Skeletal muscle satellite cell (primary cell): ENCODE measurements at regions not wholly inside any gene's neighbourhood (a gene's known extent, or its start where the extent isn't known, plus 50 kb on each side); places are given as distances from the start of the nearest gene placed in this dataset.

ENCODE experiments used
- H3K27me3 ChIP-seq: 2 replicates; pipeline ENCODE4 v1.7.0; 2013; ENCODE audit warnings: low read length; ENCODE audit not compliant: control insufficient read depth, insufficient read depth
- H3K36me3 ChIP-seq: 2 replicates; pipeline ENCODE4 v1.7.0; 2013; ENCODE audit warnings: mild to moderate bottlenecking, control low read depth, low read length; ENCODE audit not compliant: insufficient read depth
- H3K4me1 ChIP-seq: 2 replicates; pipeline ENCODE4 v1.7.0; 2013; ENCODE audit warnings: low read length; ENCODE audit not compliant: control insufficient read depth, insufficient read depth
- H3K4me2 ChIP-seq: 2 replicates; pipeline ENCODE4 v1.7.0; 2013; ENCODE audit warnings: mild to moderate bottlenecking, low read length
- H3K4me3 ChIP-seq: 2 replicates; pipeline ENCODE4 v1.7.0; 2013; ENCODE audit warnings: low read length
- H3K9ac ChIP-seq: 2 replicates; pipeline ENCODE4 v1.7.0; 2013; ENCODE audit warnings: mild to moderate bottlenecking, low read depth, low read length, moderate library complexity
- H3K9me3 ChIP-seq: replicated peaks from 2 replicates; pipeline ENCODE4 v1.7.0; 2013; ENCODE audit warnings: mild to moderate bottlenecking, control low read depth, low read length

GRCh38 chr6:145347216-145347615, 388.1 kb downstream of the EPM2A start:
- Histone ChIP-seq H3K9me3 (no peaks in the 10 kb centered on the region), H3K9ac (no peak overlapping the region), H3K4me1 (no peaks in the 10 kb centered on the region), H3K27me3 (no peaks in the 10 kb centered on the region), H3K36me3 (no peaks in the 10 kb centered on the region), H3K4me3 (no peak overlapping the region), H3K4me2 (no peak overlapping the region)

DNA sequence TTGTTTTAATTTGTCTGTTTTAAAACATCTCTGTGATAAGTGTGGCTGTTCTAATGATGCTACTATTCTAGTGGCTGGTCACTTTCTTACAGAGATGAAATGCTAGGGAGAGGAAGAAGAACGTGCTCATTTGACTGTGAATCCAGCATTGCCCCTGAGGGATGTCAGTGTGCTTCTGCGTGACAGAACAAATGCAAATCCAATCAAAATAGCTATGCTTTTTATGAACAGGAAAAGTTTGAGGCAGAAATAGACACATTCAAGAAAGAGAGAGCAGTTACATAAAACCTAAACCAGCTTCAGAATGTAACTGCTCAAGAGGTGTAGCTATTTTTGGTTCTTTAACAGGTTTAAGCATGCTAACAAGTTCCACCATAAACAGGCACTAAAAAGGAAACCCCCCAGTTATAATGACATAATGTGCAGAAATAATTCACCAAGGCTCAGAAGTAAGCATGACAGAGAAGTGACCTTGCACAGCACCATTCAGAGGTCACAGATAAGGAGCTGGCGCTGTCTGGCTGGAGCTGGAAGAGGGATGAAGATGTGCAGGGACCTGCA, 385.3 kb downstream of the EPM2A start:
- no peak overlapping the region for H3K4me3 ChIP-seq
- H3K4me1 ChIP-seq = no peaks in the 10 kb centered on the region
- H3K9ac ChIP-seq = no peak overlapping the region
- H3K36me3 ChIP-seq = no peaks in the 10 kb centered on the region
- H3K4me2 ChIP-seq = no peak overlapping the region
- H3K9me3 ChIP-seq = no peaks in the 10 kb centered on the region
- H3K27me3 ChIP-seq = no peaks in the 10 kb centered on the region

- no peak overlapping the region for H3K4me3 ChIP-seq
- no peaks in the 10 kb centered on the region for H3K27me3 ChIP-seq
- H3K36me3 ChIP-seq = no peaks in the 10 kb centered on the region
- no peaks in the 10 kb centered on the region for H3K4me1 ChIP-seq
- H3K9ac ChIP-seq = no peak overlapping the region
- H3K4me2 ChIP-seq = no peak overlapping the region
- no peaks in the 10 kb centered on the region for H3K9me3 ChIP-seq
These were observed 384.4 kb downstream of the EPM2A start for GRCh38 chr6:145350928-145351327.

DNA sequence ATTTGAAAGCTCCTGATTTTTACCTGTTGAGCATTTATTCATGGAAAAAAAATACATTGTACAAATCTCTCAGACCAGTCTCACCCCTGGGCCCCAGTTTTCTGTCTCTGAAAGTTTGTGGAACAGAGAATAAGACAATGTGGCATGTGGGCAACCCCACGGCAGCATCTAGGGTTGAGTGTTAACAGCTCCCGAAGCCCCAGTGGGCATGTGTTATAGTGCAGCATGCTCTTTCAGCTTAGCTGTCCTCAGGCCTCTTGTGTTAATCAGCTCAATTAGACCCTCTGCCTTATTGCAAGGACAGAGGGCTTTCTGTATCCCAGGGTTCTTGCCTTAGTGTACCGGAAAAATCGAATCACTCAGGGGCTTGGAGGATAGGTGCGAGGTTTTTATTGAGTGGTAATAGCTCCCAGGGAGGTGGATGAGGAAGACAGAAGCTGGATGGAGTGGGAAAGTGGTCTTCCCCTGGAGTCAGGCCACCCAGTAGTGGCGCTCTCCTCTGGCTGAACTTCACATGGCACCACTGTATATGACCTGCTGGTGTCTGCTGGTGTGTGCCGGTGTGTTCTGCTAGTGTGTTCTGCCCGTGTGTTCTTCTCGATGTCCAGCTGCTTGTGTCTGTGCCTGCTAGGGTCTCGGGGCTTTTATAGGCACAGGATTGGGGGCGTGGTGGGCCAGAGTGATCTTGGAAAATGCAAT, 382.8 kb downstream of the EPM2A start:
- no peaks in the 10 kb centered on the region for H3K27me3 ChIP-seq

DNA sequence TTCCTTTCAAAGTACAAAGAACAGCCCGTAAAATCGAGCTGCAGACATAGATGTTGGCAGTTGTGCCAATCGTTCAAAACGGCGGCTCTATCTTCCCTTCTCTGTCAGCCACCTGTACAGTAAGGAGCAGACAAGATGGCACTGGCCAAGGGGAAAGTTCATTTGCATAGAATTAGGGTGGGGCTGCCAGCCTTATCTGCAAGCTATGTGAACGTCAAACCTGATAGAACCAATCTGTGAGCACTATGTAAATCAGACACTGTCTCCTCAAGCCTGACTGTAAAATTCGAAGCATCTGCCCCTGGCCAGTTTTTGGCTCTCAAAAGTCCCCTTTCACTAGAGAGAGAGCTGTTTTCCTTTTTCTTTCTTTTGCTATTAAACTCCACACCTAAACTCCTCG, 374.5 kb downstream of the EPM2A start:
- H3K4me2 ChIP-seq = no peak overlapping the region
- H3K4me1 ChIP-seq = no peaks in the 10 kb centered on the region
- H3K9ac ChIP-seq = no peak overlapping the region
- H3K36me3 ChIP-seq = no peaks in the 10 kb centered on the region
- no peaks in the 10 kb centered on the region for H3K9me3 ChIP-seq
- H3K27me3 ChIP-seq = no peaks in the 10 kb centered on the region
- H3K4me3 ChIP-seq = no peak overlapping the region

More for the DNA sequence above, 382.8 kb downstream of the EPM2A start:
- Histone ChIP-seq H3K36me3 (no peaks in the 10 kb centered on the region), H3K9me3 (no peaks in the 10 kb centered on the region), H3K4me3 (no peak overlapping the region), H3K4me1 (no peaks in the 10 kb centered on the region), H3K9ac (no peak overlapping the region), H3K4me2 (no peak overlapping the region)

- Histone ChIP-seq H3K4me2 (no peak overlapping the region), H3K4me3 (no peak overlapping the region), H3K36me3 (no peaks in the 10 kb centered on the region), H3K4me1 (no peaks in the 10 kb centered on the region), H3K9me3 (no peaks in the 10 kb centered on the region), H3K27me3 (no peaks in the 10 kb centered on the region), H3K9ac (no peak overlapping the region)
These were observed 368.2 kb downstream of the EPM2A start for GRCh38 chr6:145367149-145367548.

DNA sequence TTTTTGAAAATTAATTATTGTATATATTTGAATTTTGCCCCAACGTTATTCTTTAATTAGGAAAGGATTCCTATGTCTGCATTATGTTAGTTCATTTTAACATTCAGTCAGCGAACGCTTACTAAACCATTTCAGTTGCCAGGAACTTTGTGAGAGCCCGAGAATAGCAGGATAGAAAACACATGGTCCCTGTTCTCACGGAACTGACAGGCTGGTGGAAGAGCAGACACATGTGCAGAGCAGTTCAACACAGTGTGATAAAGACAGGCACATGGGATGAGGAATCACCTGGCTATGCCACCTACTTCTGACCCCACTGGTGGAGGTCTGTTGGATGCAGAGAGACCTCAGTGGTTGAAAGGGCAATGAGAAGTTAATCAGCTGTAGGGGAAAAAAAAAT, 367.2 kb downstream of the EPM2A start:
- no peaks in the 10 kb centered on the region for H3K27me3 ChIP-seq
- H3K4me3 ChIP-seq = no peak overlapping the region
- H3K9ac ChIP-seq = no peak overlapping the region
- no peaks in the 10 kb centered on the region for H3K4me1 ChIP-seq
- no peaks in the 10 kb centered on the region for H3K36me3 ChIP-seq
- H3K4me2 ChIP-seq = no peak overlapping the region
- no peaks in the 10 kb centered on the region for H3K9me3 ChIP-seq

DNA sequence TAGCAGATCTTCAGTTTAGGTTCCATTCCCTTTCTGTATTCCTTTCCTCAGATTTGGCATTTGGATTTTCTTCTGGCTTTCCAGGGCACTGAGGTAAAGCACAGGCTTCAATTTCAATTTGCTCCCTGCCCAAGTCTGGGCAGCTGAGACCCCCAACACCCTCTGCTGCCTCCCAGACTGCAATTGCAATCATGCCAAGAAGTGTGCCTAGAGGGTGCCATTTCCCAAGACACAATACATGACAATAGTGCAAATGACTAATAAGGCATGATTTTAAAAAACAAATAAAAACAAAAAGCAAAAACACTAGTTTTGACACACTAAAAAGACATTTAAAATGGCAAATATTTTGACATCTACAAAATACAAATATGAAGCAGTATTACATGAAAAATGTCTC, 364.8 kb downstream of the EPM2A start:
- Histone ChIP-seq H3K4me1 (no peaks in the 10 kb centered on the region), H3K4me3 (no peak overlapping the region), H3K27me3 (no peaks in the 10 kb centered on the region), H3K9ac (no peak overlapping the region), H3K36me3 (no peaks in the 10 kb centered on the region), H3K9me3 (no peaks in the 10 kb centered on the region), H3K4me2 (no peak overlapping the region)

GRCh38 chr6:145372671-145373151, 362.6 kb downstream of the EPM2A start:
- peak overlapping the region; percentile 49 for H3K4me3 ChIP-seq
- H3K4me1 ChIP-seq = no peaks in the 10 kb centered on the region
- H3K36me3 ChIP-seq = no peaks in the 10 kb centered on the region
- peak overlapping the region; percentile 56 for H3K4me2 ChIP-seq
- H3K27me3 ChIP-seq = no peaks in the 10 kb centered on the region
- no peak overlapping the region for H3K9ac ChIP-seq
- H3K9me3 ChIP-seq = no peaks in the 10 kb centered on the region

GRCh38 chr6:145373826-145374225, 361.5 kb downstream of the EPM2A start:
- no peaks in the 10 kb centered on the region for H3K36me3 ChIP-seq
- no peaks in the 10 kb centered on the region for H3K4me1 ChIP-seq
- H3K9me3 ChIP-seq = no peaks in the 10 kb centered on the region
- no peaks in the 10 kb centered on the region for H3K27me3 ChIP-seq
- no peak overlapping the region for H3K4me2 ChIP-seq
- no peak overlapping the region for H3K4me3 ChIP-seq
- no peak overlapping the region for H3K9ac ChIP-seq

DNA sequence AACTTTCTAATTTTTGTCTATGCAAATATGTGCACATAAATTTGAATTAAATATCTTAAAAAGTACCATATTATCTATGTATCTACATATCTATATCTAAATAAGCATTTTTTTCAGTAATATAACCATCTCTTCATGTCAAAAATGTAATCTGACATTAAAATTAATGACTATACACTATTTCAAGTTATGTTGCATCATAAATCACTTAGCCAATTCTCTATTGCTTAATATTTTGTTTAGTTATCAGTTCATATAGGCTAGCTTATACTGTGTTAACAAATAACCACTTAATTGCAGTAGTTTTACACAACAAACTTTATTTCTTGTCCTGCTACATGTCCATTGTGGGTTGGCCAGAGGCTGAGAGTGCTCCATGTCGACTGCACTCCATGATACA, 360.8 kb downstream of the EPM2A start:
- no peak overlapping the region for H3K4me3 ChIP-seq
- H3K4me2 ChIP-seq = no peak overlapping the region
- no peaks in the 10 kb centered on the region for H3K4me1 ChIP-seq
- H3K36me3 ChIP-seq = no peaks in the 10 kb centered on the region
- no peaks in the 10 kb centered on the region for H3K27me3 ChIP-seq
- H3K9ac ChIP-seq = no peak overlapping the region
- H3K9me3 ChIP-seq = no peaks in the 10 kb centered on the region

GRCh38 chr6:145375502-145375901, 359.8 kb downstream of the EPM2A start:
- Histone ChIP-seq H3K36me3 (no peaks in the 10 kb centered on the region), H3K4me2 (no peak overlapping the region), H3K4me1 (no peaks in the 10 kb centered on the region), H3K27me3 (no peaks in the 10 kb centered on the region), H3K9me3 (no peaks in the 10 kb centered on the region), H3K9ac (no peak overlapping the region), H3K4me3 (no peak overlapping the region)
